Central memory CD8-positive, alpha-beta T cell (primary cell): ENCODE measurements at regions not wholly inside any gene's neighbourhood (a gene's known extent, or its start where the extent isn't known, plus 50 kb on each side); places are given as distances from the start of the nearest gene placed in this dataset.

Experiments used
- ATAC-seq: fragments of 150-1000 bp; cut with Tn5 transposase; replicated peaks from 2 replicates; pipeline ENCODE4 v1.10.0; 2022; ENCODE audit warnings: mild to moderate bottlenecking, moderate FRiP score, moderate number of reproducible peaks; ENCODE audit not compliant: poor library complexity, severe bottlenecking; ENCODE audit errors: extremely low read depth
- DNase-seq, 2 donors: peaks; one replicate each; pipeline ENCODE4 v3.0.0; 2021; ENCODE audit warnings: low spot score in 2 of 2
- H3K27ac Mint-ChIP-seq: one replicate; pipeline ENCODE4 v1.8.0; 2022; ENCODE audit warnings: low read depth, mild to moderate bottlenecking, moderate library complexity, mixed read lengths
- H3K27me3 Mint-ChIP-seq: one replicate; pipeline ENCODE4 v1.8.0; 2022; ENCODE audit warnings: mixed read lengths
- H3K36me3 Mint-ChIP-seq: one replicate; pipeline ENCODE4 v1.8.0; 2022; ENCODE audit warnings: mild to moderate bottlenecking, moderate library complexity, mixed read lengths; ENCODE audit not compliant: insufficient read depth
- H3K4me1 Mint-ChIP-seq: one replicate; pipeline ENCODE4 v1.8.0; 2022; ENCODE audit warnings: mixed read lengths
- H3K4me3 Mint-ChIP-seq: one replicate; pipeline ENCODE4 v1.8.0; 2022; ENCODE audit warnings: mild to moderate bottlenecking, moderate library complexity, mixed read lengths
- H3K9me3 Mint-ChIP-seq: one replicate; pipeline ENCODE4 v1.8.0; 2022; ENCODE audit warnings: mixed read lengths

DNA sequence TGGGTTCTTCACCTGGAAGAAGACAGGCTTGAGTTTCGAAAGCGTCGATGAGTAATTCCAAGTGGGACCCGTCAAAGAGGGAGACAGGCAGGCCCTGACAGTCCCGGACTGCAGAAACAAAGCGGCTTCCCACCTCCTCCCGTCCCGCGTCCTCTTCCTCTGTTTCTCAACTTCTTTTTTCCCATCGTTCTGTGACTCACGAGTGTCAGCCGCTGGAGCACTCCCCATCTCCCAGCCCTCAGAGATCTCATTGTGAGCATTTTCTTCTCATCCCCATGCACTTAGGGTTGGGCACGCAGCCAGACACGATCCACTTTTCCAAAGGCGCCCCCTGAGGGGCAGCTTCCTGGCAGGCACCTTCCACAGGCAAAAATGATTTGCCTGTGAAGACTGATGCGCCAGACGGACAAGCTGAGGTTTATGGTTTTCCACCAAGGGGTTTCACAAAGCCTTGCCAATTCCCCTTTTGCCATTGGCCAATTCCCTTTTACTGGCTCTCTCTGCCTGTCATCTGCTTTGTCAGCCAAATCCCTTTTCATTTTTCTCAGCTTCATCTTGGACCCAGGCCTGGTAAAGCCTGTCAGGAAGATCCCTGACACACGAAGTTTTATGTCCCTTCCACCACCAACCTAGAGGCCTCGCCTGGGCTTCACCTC lies 86.5 kb upstream of the ANKRD55 start:
- Mint-ChIP-seq H3K9me3 (no peaks in the 10 kb centered on the region), H3K27ac (no peak overlapping the region), H3K4me3 (no peak overlapping the region), H3K27me3 (no peaks in the 10 kb centered on the region), H3K36me3 (no peaks in the 10 kb centered on the region), H3K4me1 (no peaks in the 10 kb centered on the region)
- no peak for DNase-seq
- no peak for ATAC-seq

DNA sequence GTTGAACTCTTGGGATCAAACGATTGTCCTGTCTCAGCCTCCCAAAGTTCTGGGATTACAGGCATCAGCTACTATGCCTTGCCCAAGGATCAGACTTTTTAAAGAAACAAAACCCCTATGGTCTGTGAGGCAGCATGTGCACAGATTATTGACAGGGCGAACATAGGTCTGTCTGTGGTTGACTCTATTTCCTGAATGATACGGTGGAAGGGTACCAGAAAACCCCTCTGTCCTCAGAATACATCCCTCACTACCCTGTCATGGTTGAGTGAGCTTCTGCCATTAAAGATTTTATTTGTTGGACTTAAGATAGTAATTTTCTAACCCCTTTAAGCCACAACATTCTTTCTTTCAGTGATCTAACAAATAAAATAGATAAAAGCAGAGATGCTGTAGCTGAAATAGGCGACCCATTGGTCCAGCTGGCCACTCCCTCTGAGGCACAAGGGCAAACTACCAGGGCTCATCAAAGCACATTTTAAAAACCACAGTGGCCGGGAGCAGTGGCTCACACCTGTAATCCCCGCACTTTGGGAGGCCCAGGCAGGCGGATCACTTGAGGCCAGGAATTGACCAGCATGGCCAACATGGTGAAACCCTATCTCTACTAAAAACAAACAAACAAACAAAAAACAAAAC lies 84.9 kb upstream of the ANKRD55 start:
- Mint-ChIP-seq H3K9me3 (no peaks in the 10 kb centered on the region), H3K27ac (no peak overlapping the region), H3K4me1 (no peaks in the 10 kb centered on the region), H3K27me3 (no peaks in the 10 kb centered on the region), H3K4me3 (no peak overlapping the region), H3K36me3 (no peaks in the 10 kb centered on the region)
- ATAC-seq (no peak), DNase-seq (no peak)

DNA sequence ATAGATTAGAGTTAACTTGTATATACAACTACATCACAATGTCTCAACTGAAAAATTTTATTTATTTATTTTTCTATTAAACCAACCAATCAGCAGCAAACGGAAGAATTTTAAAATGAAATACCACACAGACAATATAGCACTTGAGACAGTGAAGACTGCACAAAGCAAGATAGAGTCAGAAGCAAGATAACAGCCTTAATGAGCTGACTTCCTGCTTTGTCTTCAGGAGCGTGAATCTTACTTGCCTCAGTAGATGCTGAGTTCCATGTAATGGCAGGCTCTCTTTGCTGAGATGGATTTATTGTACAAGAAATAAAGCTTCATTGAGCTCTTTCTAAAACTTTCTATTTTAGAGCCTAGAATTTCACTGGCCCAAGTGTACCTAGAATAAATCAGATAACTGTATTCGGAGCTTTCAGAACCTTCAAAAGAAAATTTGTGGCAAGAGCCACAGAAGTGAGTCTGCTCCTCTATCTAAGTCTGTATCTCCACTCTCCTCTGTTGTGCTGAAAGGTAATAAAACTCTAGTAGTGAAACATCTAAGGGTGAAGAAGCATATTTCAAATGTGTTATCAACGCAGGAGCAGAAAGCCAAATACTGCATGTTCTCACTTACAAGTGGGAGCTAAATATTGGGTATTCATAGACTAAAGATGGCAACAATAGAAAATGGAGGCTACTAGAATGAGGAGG lies 83.3 kb upstream of the ANKRD55 start:
- DNase-seq (no peak), ATAC-seq (no peak)
- Mint-ChIP-seq H3K9me3 (no peaks in the 10 kb centered on the region), H3K4me3 (no peak overlapping the region), H3K27me3 (peaks cover 3% of the 10 kb centered on the region), H3K27ac (no peak overlapping the region), H3K4me1 (no peaks in the 10 kb centered on the region), H3K36me3 (no peaks in the 10 kb centered on the region)

DNA sequence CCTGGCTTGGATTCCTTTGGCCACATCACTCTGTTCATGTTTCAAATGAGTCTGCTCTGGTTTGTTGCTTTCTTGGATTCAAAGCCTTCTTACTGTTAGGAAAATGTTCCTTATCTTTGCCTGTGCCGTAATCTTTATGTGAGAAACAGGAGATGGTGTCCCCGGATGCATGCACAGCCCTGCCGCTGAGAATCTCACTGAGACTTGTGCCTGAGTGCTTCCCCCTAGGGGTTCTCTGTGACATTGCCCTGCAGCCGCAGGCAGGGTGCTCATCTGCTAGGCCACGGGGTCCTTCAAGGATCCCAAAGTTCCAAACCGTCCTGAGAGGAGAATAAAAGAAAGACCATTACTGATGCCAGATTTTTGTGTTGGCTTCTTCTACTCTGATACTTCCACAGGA lies 81.4 kb upstream of the ANKRD55 start:
- no peaks in the 10 kb centered on the region for H3K36me3 Mint-ChIP-seq
- ATAC-seq (no peak), DNase-seq (no peak)
- H3K27ac Mint-ChIP-seq, result no peak overlapping the region
- peaks cover 19% of the 10 kb centered on the region for H3K27me3 Mint-ChIP-seq
- no peaks in the 10 kb centered on the region for H3K4me1 Mint-ChIP-seq
- no peaks in the 10 kb centered on the region for H3K9me3 Mint-ChIP-seq
- no peak overlapping the region for H3K4me3 Mint-ChIP-seq

DNA sequence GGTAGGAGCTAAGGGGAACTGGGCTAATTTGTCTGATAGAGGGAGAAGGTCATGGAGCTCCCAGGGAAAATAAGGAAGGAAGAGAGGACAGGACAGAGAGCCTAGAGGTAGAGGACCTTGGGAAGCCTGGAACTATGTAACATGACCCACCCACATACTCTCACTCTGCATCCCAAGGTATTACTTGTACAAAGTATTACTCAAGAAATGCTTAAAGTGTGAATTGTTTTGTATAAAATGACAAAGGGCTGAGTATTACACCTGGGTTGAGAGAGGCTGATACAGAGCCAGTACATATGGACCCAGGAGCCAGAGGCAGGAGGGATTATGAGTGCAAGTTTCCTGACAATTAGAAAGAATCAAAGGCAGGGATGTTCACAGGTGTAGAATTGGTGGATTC lies 80.5 kb upstream of the ANKRD55 start:
- ATAC-seq, result no peak
- DNase-seq, result no peak
- no peaks in the 10 kb centered on the region for H3K9me3 Mint-ChIP-seq
- H3K27me3 Mint-ChIP-seq, result peaks cover 22% of the 10 kb centered on the region
- no peaks in the 10 kb centered on the region for H3K36me3 Mint-ChIP-seq
- H3K4me1 Mint-ChIP-seq, result no peaks in the 10 kb centered on the region
- no peak overlapping the region for H3K4me3 Mint-ChIP-seq
- H3K27ac Mint-ChIP-seq, result no peak overlapping the region

DNA sequence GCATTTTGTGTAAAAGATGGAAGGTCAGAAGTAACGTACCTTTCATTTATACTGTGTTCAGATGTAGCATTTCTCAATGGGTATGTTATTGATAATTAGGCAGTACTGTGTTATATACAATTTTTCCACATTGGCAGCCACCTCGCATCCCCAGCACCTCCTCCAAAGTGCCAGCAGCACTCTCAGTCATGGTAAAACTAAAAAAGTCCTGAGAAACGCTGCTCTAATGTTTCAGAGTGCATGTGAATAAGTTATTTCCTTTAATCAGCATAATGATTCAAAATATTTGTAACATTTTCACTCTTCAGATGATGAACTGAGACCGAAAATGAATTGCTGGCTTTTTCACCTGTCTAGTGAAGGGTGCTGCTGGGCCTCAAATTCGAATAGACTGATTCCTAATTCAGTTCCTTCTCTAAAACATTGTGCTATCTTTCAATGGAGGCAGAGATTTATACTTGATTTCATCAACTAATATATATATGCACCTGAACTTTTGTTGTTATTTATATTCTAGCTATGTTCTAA lies 79.9 kb upstream of the ANKRD55 start:
- H3K4me3 Mint-ChIP-seq, result no peak overlapping the region
- H3K36me3 Mint-ChIP-seq, result no peaks in the 10 kb centered on the region
- ATAC-seq, result no peak
- no peaks in the 10 kb centered on the region for H3K9me3 Mint-ChIP-seq
- no peaks in the 10 kb centered on the region for H3K4me1 Mint-ChIP-seq
- H3K27me3 Mint-ChIP-seq, result peaks cover 22% of the 10 kb centered on the region
- DNase-seq, result no peak
- H3K27ac Mint-ChIP-seq, result no peak overlapping the region

DNA sequence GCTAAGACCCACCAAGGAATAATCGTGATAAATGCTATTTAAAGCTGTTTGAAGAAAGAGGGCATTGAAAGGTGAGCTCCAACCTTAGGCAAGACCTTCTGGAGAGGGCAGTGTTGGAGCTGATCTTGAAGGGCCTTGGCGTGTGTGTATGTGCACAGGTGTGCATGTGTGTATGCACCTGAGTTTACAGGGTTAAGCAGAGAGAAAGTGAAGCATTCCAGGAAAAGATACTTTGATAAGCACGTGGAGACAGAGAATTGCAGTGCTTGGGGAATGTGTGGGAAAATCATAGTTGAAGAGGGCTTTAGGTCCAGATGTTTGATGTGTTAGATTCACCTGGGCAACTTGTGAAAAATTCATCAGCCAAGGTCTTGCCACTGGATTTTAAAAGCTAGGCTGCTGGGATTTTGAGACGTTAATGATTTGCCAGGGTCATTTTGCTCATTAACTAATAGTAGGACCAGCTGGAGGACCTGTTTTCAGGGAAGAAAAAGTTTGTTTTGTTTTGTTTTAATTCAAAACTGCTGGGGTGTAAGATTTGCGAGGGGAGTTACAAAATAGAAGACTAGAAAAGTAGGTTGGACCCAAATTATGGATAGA lies 78.3 kb upstream of the ANKRD55 start:
- H3K36me3 Mint-ChIP-seq, result no peaks in the 10 kb centered on the region
- ATAC-seq (no peak), DNase-seq (no peak)
- peaks cover 22% of the 10 kb centered on the region for H3K27me3 Mint-ChIP-seq
- H3K4me1 Mint-ChIP-seq, result no peaks in the 10 kb centered on the region
- H3K4me3 Mint-ChIP-seq, result no peak overlapping the region
- no peaks in the 10 kb centered on the region for H3K9me3 Mint-ChIP-seq
- H3K27ac Mint-ChIP-seq, result no peak overlapping the region

DNA sequence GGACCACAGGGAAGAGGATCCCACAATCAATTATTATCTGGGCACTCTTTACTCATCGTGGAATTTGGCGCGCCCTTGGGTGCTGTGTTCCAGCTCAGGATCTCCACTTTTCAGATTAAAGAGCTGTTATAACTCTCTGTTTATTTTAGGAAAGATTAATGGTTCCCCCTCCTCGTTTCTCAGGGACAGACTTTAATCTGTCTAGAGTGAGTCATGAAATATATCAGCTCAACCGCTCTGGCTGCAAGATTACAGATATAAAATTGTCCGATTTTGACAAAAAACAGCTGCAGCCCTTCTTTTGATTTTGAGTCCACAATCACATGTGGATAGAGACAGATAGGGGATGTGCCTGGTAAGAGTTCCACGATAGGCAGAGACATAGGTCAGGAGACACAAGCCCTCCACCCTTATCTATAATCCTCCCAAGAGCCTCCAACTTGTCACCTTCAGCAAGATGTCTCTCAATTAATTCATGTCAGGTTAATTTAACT lies 77.6 kb upstream of the ANKRD55 start:
- Mint-ChIP-seq H3K4me1 (no peaks in the 10 kb centered on the region), H3K9me3 (no peaks in the 10 kb centered on the region), H3K27me3 (peaks cover 22% of the 10 kb centered on the region), H3K27ac (no peak overlapping the region), H3K4me3 (no peak overlapping the region), H3K36me3 (no peaks in the 10 kb centered on the region)
- DNase-seq (no peak), ATAC-seq (no peak)

DNA sequence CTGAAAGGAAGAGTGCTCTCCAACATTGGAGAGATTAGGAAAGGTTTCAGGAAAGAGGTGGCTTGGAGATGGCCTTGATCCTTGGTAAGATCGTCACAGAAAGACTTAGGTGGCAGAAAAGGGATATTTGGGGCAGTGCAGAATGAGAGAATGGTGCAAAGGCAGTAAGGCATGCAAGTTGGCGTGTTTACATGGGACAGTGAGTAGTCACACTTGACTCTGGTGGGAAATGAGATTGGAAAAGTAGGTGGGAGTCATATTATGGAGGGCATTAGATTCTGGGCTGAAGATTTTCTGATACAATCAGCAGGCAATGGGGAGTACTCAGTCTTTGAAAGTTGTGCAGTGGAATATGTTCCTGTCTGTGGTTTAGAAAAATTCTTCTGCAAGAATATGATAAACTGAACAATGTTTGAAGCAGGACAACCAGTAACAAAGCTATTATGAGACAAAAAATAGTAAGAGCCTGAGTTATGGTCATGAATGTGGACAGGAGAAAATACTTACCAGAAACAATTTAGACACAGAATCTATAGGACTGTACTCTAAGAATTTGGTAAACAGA lies 76.2 kb upstream of the ANKRD55 start:
- ATAC-seq, result no peak
- Mint-ChIP-seq H3K27ac (no peak overlapping the region), H3K36me3 (no peaks in the 10 kb centered on the region), H3K27me3 (peaks cover 22% of the 10 kb centered on the region), H3K9me3 (no peaks in the 10 kb centered on the region), H3K4me1 (no peaks in the 10 kb centered on the region), H3K4me3 (no peak overlapping the region)
- no peak for DNase-seq

DNA sequence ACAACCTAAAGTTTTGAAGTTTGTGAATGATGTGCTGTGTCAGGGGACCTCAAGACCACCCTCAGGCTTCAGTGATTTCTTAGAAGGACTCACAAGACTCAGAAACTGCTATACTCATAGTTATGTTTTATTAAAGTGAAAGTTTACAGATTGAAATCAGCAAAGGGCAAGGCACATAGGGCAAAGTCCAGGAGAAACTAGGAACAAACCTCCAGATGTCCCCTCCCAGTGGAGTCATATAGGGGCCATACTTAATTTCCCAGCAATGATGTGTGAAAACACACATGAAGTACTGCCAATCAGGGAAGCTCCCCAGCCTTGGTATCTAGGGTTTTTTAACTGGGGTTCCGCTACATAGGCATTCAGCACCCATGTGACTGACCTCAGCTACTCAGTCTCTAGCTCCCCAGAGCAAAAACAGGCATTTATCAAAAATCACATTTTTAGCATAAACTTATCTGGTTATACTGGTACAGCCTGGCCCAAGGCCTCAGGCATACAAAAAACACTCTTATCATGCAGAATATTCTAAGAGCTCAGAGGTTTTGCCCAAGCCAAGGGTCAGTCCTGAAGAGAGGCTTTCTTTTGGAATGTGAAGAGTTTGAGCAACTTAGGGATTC lies 74.7 kb upstream of the ANKRD55 start:
- Mint-ChIP-seq H3K4me1 (no peaks in the 10 kb centered on the region), H3K36me3 (no peaks in the 10 kb centered on the region), H3K27ac (no peak overlapping the region), H3K4me3 (no peak overlapping the region), H3K9me3 (no peaks in the 10 kb centered on the region), H3K27me3 (peaks cover 22% of the 10 kb centered on the region)
- ATAC-seq (no peak), DNase-seq (no peak)

DNA sequence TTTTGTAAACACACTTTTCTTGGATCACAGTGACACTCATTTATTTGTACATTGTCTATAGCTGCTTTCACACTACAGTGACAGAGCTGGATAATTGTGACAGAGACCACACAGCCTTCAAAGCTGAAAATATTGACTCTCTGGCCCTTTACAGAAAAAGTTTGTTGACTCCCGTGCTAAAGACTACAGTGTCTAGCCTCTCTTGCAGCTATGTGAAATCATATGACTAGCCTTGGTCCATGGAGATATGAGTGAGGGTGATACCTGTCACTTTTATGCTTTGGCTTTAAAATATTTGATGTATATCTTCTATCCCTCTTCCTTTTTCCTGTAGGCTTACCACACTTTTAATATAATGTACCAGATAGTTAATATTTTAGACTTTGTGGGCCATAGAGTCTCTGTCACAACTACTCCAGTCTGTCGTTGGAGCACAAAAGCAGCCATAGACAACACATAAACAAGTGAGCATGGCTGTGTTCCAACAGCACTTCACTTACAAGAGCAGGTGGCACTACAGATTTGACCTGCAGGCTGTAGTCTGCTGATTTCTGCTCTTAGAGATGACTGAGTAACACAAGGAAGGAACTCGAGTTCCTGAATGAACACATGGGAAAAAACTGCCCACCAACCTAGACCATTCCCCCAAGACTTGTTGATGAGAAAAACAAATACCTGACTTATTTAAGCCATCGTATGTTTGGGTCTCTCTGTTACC lies 73.5 kb upstream of the ANKRD55 start:
- no peak overlapping the region for H3K4me3 Mint-ChIP-seq
- ATAC-seq (no peak), DNase-seq (no peak)
- no peaks in the 10 kb centered on the region for H3K4me1 Mint-ChIP-seq
- H3K9me3 Mint-ChIP-seq, result no peaks in the 10 kb centered on the region
- no peaks in the 10 kb centered on the region for H3K36me3 Mint-ChIP-seq
- H3K27me3 Mint-ChIP-seq, result peaks cover 21% of the 10 kb centered on the region
- H3K27ac Mint-ChIP-seq, result no peak overlapping the region
